GM12865 (cell line): ENCODE measurements at regions not wholly inside any gene's neighbourhood (a gene's known extent, or its start where the extent isn't known, plus 50 kb on each side); places are given as distances from the start of the nearest gene placed in this dataset.
A peak's percentile ranks its signal among the peaks of the same experiment; 100 is the strongest.

ENCODE experiments used
- DNase-seq: peaks from one replicate; pipeline ENCODE4 v3.0.0; 2010; ENCODE audit warnings: low read depth
- H3K4me3 ChIP-seq: 2 replicates; pipeline ENCODE4 v1.5.1; 2011; ENCODE audit warnings: mild to moderate bottlenecking, low read depth, low read length, control low read depth
- CTCF ChIP-seq: IDR thresholded peaks from 2 replicates; pipeline ENCODE4 v1.5.1; 2011; ENCODE audit warnings: low read length, control low read depth, low read depth, inconsistent platforms; ENCODE audit not compliant: insufficient read depth; ENCODE audit errors: missing control alignments

GRCh38 chr16:17930280-17930679 is 406.3 kb downstream of the NPIPA8 start:
- H3K4me3 ChIP-seq, result no peak overlapping the region
- no peak for TF ChIP-seq CTCF
- DNase-seq, result no peak

GRCh38 chr16:17926866-17927399 is 409.6 kb downstream of the NPIPA8 start:
- no peak for TF ChIP-seq CTCF
- no peak overlapping the region for H3K4me3 ChIP-seq
- no peak for DNase-seq

GRCh38 chr16:17926461-17926860 is 410.1 kb downstream of the NPIPA8 start:
- H3K4me3 ChIP-seq, result no peak overlapping the region
- no peak for DNase-seq
- TF ChIP-seq CTCF, result no peak

- no peak for TF ChIP-seq CTCF
- DNase-seq, result no peak
- no peak overlapping the region for H3K4me3 ChIP-seq
These were observed 410.8 kb downstream of the NPIPA8 start for GRCh38 chr16:17925761-17926160.

GRCh38 chr16:17921357-17921978 is 415.1 kb downstream of the NPIPA8 start:
- H3K4me3 ChIP-seq, result no peak overlapping the region
- peak; percentile 84 for TF ChIP-seq CTCF
- DNase-seq, result peak; percentile 72

GRCh38 chr16:17917316-17918019 is 419.1 kb downstream of the NPIPA8 start:
- H3K4me3 ChIP-seq, result no peak overlapping the region
- TF ChIP-seq CTCF, result no peak
- DNase-seq, result no peak
